COR-L47 (cell line): ENCODE measurements at regions not wholly inside any gene's neighbourhood (a gene's known extent, or its start where the extent isn't known, plus 50 kb on each side); places are given as distances from the start of the nearest gene placed in this dataset.

Experiments
- DNase-seq: peaks from one replicate; lab custom pipeline; 2025; lab: John Stamatoyannopoulos, UW

DNA sequence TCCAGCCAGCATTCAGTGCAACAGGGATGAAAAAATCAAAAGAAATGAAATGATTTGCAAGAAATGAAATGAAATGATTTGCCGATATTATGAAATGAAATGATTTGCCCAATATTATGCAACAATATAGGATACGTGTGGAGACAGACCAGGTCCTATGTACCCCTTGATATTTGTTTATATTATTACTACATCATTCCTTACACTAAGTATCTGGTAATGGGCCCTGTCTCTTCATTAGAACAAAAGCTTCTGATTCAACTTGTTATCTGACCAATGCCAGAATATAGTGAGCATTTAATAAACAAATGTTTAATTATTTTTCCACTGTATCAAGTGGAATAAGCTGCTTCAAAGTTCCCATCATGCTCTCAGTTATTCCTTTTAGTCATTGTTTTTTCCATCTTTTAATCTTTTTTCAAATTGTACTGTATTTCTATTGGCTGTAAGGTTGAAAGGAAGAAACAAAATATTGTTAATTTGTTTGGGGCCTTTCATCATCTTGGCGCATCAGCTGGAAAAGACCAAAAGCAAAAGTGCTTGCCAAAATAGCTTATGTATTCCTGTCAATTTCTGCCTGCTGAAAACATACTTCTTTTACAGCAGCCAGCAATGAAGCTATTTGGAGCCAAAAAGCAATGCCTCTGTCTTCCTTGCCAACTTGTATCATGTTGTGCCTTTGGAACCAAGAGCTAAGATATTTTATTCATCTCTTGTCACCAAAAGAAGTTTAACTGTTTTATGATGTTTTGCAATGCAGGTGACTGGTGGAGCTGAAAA, 2314.9 kb downstream of the LRRC4C start:
- no peak for DNase-seq

- no peak for DNase-seq
Measured at GRCh38 chr11:39139581-39139980, 2319.9 kb downstream of the LRRC4C start.

DNA sequence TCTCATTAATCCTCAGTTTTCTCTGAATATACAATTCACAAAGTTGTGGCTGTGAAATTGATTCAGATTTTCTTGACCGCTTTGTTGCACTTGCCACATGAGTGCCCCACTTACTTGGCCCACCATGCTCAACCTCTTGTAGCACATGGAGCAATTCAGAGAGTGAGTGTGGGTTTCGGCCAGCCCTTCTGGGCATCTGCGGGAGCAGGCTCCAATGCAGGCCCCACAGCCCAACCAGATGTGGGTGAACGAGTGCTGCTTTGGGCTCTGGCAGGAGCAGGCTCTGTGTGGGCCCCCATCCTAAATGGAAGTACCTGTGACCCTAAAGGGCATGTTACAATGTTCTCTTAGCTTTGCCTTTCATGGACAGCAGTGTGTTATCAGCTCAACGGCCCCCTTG, 2338.6 kb downstream of the LRRC4C start:
- no peak for DNase-seq

GRCh38 chr11:39113606-39114005, 2345.8 kb downstream of the LRRC4C start:
- no peak for DNase-seq

DNA sequence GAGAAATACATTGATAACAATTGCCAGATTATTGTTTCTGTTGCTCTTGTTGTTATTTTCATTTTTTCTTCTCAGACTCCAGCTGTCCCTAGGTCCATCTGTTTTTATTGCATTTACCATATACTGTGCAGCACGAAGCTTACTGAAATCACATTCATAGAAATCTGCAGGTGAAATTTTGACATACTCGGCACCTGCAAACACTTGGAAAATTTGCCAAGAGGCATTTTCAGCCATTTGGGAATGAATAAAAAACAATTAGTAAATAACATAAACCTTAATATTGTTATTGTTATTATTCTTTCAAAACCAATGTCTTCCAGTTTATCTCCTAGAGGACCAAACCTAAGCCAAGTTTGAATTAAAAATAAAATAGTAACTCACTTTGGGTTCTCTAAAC, 2357.2 kb downstream of the LRRC4C start:
- no peak for DNase-seq

DNA sequence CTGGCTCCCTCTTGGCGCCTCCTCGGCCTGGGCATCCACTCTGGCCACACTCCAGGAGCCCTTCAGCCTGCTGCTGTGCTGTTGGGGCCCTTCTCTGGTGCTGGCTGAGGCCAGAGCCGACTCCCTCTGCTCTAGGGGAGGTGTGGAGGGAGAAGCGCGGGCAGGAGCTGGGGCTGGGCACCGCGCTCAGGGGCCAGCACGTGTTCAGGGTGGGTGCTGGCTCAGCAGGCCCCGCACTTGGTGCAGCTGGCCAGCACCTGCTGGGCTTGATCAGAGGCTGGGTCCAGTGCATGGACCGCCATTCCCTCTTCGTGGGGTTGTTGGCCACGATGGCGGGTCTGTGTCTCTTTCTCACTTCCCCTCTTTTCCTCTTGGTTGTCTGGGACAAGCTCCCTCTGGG, 2381.0 kb downstream of the LRRC4C start:
- no peak for DNase-seq

DNA sequence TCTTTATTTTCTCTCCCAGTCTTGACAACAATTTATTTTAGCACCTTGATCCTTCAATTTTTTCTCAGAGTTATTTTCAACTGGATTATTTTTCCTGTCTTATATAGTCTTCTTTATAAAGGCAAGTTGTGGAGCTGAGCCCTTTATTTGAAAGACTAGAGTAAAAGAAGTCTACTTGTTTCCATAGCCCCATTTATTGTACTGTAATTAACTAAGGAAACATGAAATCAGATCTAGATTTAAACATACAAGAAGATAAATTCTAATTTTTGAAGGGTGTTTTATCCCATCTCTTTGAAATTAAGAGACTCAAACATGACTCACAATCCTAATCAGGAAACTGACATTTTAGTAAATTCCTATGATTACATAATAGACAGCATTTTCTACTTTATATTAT, 2421.8 kb downstream of the LRRC4C start:
- DNase-seq, result no peak

GRCh38 chr11:39036021-39036420, 2423.4 kb downstream of the LRRC4C start:
- DNase-seq, result no peak

- no peak for DNase-seq
Measured at GRCh38 chr11:39021539-39021938, 2423.5 kb upstream of the RAG2 start.

GRCh38 chr11:39011797-39012196, 2413.8 kb upstream of the RAG2 start:
- no peak for DNase-seq

- DNase-seq, result no peak
Measured at GRCh38 chr11:38990841-38991240, 2392.8 kb upstream of the RAG2 start.

GRCh38 chr11:38990139-38990538, 2392.1 kb upstream of the RAG2 start:
- DNase-seq, result no peak

GRCh38 chr11:38988908-38989307, 2390.9 kb upstream of the RAG2 start:
- DNase-seq, result no peak

GRCh38 chr11:38972220-38972619, 2374.2 kb upstream of the RAG2 start:
- no peak for DNase-seq

GRCh38 chr11:38971141-38971540, 2373.1 kb upstream of the RAG2 start:
- DNase-seq, result no peak

GRCh38 chr11:38968951-38969350, 2370.9 kb upstream of the RAG2 start:
- no peak for DNase-seq

DNA sequence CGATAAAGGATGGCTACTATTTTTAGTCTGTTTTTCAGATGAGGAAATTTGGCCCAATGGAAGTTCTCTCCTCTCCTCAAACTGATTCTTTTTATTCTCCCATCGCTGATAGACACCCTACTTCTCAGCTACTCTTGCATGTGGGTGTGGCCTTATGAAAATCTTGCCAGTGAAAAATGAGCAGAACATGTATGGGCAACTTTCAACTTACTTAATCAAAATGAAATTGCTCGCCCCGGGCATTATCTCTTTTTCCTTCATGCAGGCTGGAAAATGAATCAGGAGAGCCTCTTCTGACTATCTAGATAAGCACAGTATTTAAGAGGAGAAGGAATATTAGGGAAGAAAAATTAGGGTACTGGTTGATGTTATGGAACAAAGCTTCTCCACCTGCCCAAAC, 2354.7 kb upstream of the RAG2 start:
- no peak for DNase-seq

DNA sequence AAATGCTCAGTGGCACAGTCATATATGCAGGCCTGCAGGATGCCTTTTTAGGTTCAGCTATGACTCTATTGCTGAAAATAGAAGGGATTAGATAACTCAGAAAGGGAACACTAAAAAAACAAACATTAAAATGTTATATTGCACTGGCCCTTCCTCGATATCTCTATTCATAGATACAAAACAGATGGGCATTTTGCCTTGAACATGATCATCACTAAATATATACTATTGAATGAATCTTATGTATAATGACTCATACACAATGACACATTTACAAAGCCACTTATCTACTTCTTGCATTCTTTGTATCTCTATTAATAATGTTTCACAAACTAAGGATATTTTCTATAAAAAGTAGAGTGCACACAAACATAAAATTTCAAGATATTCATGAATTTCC, 2352.8 kb upstream of the RAG2 start:
- no peak for DNase-seq

DNA sequence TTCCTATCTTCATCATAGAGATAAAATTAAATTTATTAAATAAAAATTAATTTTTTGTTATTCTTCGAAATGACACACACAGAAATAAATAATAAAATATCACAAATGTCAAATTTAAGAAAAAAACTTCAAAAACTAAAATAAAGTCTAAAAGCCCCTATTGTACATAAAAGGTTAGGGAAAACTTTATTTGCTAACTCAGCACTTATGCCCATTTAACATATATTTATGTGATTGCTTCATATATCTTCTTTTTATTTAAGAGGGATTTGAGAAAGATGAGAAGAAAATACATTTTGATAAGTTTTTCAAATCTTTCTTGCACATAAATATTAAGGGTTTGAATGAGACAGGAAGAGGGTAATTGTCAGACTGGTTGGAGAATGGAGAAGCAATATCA, 2350.4 kb upstream of the RAG2 start:
- DNase-seq, result no peak

DNA sequence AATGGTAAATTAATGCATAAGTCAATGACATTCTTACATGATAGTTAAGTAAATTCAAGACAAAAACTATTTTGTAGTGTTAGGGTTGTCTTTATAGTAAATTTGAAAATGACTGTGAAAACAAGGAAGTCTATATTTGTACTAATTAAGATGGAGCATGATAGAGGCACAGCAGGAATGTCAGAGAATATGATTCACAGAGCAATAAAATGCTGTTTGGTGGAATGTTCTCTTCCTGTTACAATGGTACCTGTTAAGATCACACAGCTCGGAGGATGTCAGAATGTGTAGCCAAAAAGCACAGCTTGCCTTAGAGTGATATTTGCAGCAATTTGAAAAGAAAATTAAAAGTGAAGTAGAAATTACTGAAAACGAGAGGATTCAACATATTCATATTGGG, 2339.7 kb upstream of the RAG2 start:
- no peak for DNase-seq

- DNase-seq, result no peak
Measured at GRCh38 chr11:38935941-38936340, 2337.9 kb upstream of the RAG2 start.

GRCh38 chr11:38927993-38928392, 2330.0 kb upstream of the RAG2 start:
- DNase-seq, result no peak

- no peak for DNase-seq
Measured at GRCh38 chr11:38924644-38925043, 2326.6 kb upstream of the RAG2 start.

DNA sequence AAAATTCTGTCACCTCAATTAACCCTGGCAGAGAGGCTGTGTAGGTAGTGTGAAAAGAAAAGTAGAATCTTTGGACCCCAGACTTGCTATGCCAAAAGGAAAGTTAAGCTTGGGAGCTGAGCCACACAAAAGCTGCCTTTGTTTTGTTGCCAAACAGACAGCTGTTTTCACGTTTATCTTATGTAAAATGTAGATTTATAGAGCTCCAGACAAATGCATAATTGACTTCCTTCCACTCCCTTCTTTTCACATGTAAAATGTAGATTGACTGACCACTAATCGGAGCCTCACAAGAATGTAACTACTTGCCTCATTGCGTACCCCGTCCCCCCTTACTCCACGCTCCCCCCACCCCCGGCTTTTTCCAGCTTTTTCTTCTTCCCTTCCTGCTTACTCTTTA, 2302.2 kb upstream of the RAG2 start:
- DNase-seq, result no peak
